Spleen (tissue), 11 donors: ENCODE measurements at regions not wholly inside any gene's neighbourhood (a gene's known extent, or its start where the extent isn't known, plus 50 kb on each side); places are given as distances from the start of the nearest gene placed in this dataset.
"Not testable (repeated sequence)": the region's sequence is repeated elsewhere in the genome, so short reads cannot be mapped to it uniquely, and the experiment has no call there.

Source experiments
- DNase-seq: peaks from one replicate; pipeline ENCODE4 v3.0.0-alpha.2; 2020
- H3K27ac ChIP-seq, 8 donors: fragments of 200-600 bp; sonication (generic) in 7 of 8; 1 replicate in 4 of 8; 2 replicates in 4 of 8; pipeline versions ENCODE4 v1.5.0 to v1.8.0; 2016 to 2021; ENCODE audit warnings: inconsistent platforms in 4 of 8, mild to moderate bottlenecking in 4 of 8, moderate library complexity in 1 of 8
- H3K27me3 ChIP-seq, 7 donors: fragments of 200-600 bp; sonication (generic) in 6 of 7; replicated peaks in 1 of 7; 1 replicate in 4 of 7; 2 replicates in 3 of 7; pipeline versions ENCODE4 v1.5.0 to v1.8.0; 2016 to 2021; ENCODE audit warnings: inconsistent platforms in 3 of 7, mild to moderate bottlenecking in 1 of 7
- H3K36me3 ChIP-seq, 6 donors: fragments of 200-600 bp; sonication (generic) in 5 of 6; 1 replicate in 4 of 6; 2 replicates in 2 of 6; pipeline versions ENCODE4 v1.5.0 to v1.8.0; 2016 to 2021; ENCODE audit warnings: inconsistent platforms in 2 of 6
- H3K4me1 ChIP-seq, 6 donors: fragments of 200-600 bp; sonication (generic) in 5 of 6; 1 replicate in 3 of 6; 2 replicates in 3 of 6; pipeline versions ENCODE4 v1.5.0 to v1.8.0; 2016 to 2021; ENCODE audit warnings: inconsistent platforms in 3 of 6
- H3K4me3 ChIP-seq, 8 donors: fragments of 200-600 bp; sonication (generic) in 7 of 8; 1 replicate in 4 of 8; 2 replicates in 4 of 8; pipeline versions ENCODE4 v1.5.0 to v1.8.0; 2016 to 2021; ENCODE audit warnings: inconsistent platforms in 4 of 8, mild to moderate bottlenecking in 4 of 8, moderate library complexity in 2 of 8
- H3K9me3 ChIP-seq, 8 donors: fragments of 200-600 bp; sonication (generic) in 7 of 8; 1 replicate in 4 of 8; 2 replicates in 4 of 8; pipeline versions ENCODE4 v1.5.0 to v1.8.0; 2016 to 2021; ENCODE audit warnings: inconsistent platforms in 4 of 8
- POLR2A ChIP-seq, 3 donors: fragments of 450-650 bp; IDR thresholded peaks; one replicate each; pipeline ENCODE4 v1.5.1; 2017; ENCODE audit warnings: antibody characterized with exemption in 3 of 3, mild to moderate bottlenecking in 1 of 3
- POLR2AphosphoS5 ChIP-seq, 3 donors: sonication (generic); formaldehyde crosslinking; IDR thresholded peaks; one replicate each; pipeline ENCODE4 v1.5.1; 2017; ENCODE audit warnings: antibody characterized with exemption in 3 of 3
- WGBS, 5 donors: extraction: QIAGEN DNeasy Blood & Tissue Kit in 3 of 5; methylation state at CpG; one replicate each; pipeline versions ENCODE4 v1.1.5 to v1.1.7; 2013 to 2018; 5-methylcytosine and 5-hydroxymethylcytosine counted together
- intact Hi-C: fragments of 100-400 bp; cut with DNase I; formaldehyde crosslinking; loops from one replicate; pipeline ENCODE4 v1.15.0; 2023; ENCODE audit warnings: low total_unique reads
- TF ChIP-seq, protein P1 (sequence below), 11 experiments: fragments of 200-600 bp in 7 of 11; fragments of 450-650 bp in 4 of 11; sonication (generic) in 4 of 11; IDR thresholded peaks in 8 of 11; conservative IDR thresholded peaks in 3 of 11; 1 replicate in 7 of 11; 2 replicates in 4 of 11; pipeline versions ENCODE4 v1.4.0 to v1.8.0; 2016 to 2021; ENCODE audit warnings: antibody characterized with exemption in 11 of 11, inconsistent platforms in 4 of 11, mild to moderate bottlenecking in 1 of 11
- donor health status: healthy with polysubstance abuse.
- donor health status: DM: no; HTN: no; CAD: no; lungs with moderate emphysema.
- donor health status: DM: no; HTN: no; CAD: no.
- donor health status: Bipolar disorder and iron deficiency.
- donor health status: healthy.
- donor health status: DM: no; HTN: no; CAD: no.
- donor health status: DM: yes; HTN: yes; CAD: no.

GRCh38 chr6:80959034-80959433 lies 793.4 kb downstream of the TENT5A start:
- Histone ChIP-seq H3K4me3 (no peak overlapping the region), H3K36me3 (no peaks in the 10 kb centered on the region), H3K27ac (no peak overlapping the region), H3K9me3 (no peaks in the 10 kb centered on the region), H3K27me3 (no peaks in the 10 kb centered on the region), H3K4me1 (no peaks in the 10 kb centered on the region)
- WGBS, 5 donors, result 42 to 64% (median 60%) methylated on average over 1 of the region's 1 CpG
- DNase-seq, result no peak
- TF ChIP-seq, protein P1, sequence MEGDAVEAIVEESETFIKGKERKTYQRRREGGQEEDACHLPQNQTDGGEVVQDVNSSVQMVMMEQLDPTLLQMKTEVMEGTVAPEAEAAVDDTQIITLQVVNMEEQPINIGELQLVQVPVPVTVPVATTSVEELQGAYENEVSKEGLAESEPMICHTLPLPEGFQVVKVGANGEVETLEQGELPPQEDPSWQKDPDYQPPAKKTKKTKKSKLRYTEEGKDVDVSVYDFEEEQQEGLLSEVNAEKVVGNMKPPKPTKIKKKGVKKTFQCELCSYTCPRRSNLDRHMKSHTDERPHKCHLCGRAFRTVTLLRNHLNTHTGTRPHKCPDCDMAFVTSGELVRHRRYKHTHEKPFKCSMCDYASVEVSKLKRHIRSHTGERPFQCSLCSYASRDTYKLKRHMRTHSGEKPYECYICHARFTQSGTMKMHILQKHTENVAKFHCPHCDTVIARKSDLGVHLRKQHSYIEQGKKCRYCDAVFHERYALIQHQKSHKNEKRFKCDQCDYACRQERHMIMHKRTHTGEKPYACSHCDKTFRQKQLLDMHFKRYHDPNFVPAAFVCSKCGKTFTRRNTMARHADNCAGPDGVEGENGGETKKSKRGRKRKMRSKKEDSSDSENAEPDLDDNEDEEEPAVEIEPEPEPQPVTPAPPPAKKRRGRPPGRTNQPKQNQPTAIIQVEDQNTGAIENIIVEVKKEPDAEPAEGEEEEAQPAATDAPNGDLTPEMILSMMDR (IDR thresholded peaks at IDR 0.05 in 8 of 11, conservative IDR thresholded peaks at IDR 0.05 in 3 of 11), result no peak
- TF ChIP-seq POLR2A (IDR thresholded peaks at IDR 0.05) (no peak), POLR2AphosphoS5 (IDR thresholded peaks at IDR 0.05) (no peak)
- intact Hi-C loops, result no loop called here

DNA sequence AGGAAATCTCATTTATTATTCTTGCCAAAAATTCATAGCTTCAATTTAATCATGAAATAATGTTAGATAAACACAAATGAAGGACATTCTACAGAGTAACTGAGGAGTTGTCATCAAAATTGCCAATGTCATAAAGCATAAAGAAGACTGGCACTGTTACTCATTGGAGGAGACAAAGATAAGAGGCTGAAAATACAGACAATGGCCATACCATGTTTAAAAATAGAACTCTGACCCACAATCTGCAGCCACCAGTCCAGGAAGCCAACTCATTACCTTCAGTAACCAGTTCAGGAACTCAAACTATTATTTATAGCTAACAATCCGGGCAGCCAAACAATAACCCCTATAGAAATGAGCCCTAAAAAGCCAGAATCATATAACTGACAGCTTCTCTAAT lies 795.6 kb downstream of the TENT5A start:
- no peaks in the 10 kb centered on the region for H3K9me3 ChIP-seq
- intact Hi-C loops, result no loop called here
- no peaks in the 10 kb centered on the region for H3K36me3 ChIP-seq
- TF ChIP-seq POLR2A (IDR thresholded peaks at IDR 0.05) (no peak), POLR2AphosphoS5 (IDR thresholded peaks at IDR 0.05) (no peak)
- TF ChIP-seq, protein P1 (IDR thresholded peaks at IDR 0.05 in 8 of 11, conservative IDR thresholded peaks at IDR 0.05 in 3 of 11), result no peak
- H3K27ac ChIP-seq, result no peak overlapping the region
- no peak for DNase-seq
- no peaks in the 10 kb centered on the region for H3K4me1 ChIP-seq
- no peak overlapping the region for H3K4me3 ChIP-seq
- no peaks in the 10 kb centered on the region for H3K27me3 ChIP-seq
- WGBS, 5 donors, result 17 to 43% (median 31%) methylated on average over 1 of the region's 1 CpG

- DNase-seq, intact Hi-C loops, H3K27ac ChIP-seq, H3K4me3 ChIP-seq, H3K27me3 ChIP-seq, H3K4me1 ChIP-seq, H3K36me3 ChIP-seq, H3K9me3 ChIP-seq: not testable (repeated sequence)
- 52 to 70% (median 60%) methylated on average over 2 of the region's 2 CpGs for WGBS, 5 donors
Measured at GRCh38 chr6:80952479-80952878, 800.0 kb downstream of the TENT5A start.

DNA sequence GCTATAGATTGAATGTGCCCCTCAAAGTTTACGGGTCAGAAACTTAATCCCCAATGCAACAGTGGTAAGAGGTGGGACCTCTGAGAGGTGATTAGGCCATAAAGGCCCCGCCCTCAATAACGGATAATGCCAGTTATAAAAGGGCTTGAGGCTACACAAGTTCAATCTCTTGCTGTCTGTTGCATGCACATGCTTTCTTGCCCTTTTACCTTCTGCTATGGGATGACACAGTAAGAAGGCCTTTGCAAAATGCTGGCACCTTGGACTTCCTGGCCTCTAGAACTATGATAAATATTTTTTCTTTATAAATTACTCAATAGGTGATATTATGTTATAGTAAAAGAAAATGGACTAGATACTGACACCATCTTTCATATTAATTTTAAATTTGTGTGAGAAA lies 806.1 kb downstream of the TENT5A start:
- TF ChIP-seq POLR2A (IDR thresholded peaks at IDR 0.05), result no peak
- TF ChIP-seq, protein P1 (IDR thresholded peaks at IDR 0.05 in 8 of 11, conservative IDR thresholded peaks at IDR 0.05 in 3 of 11), result no peak
- TF ChIP-seq POLR2AphosphoS5 (IDR thresholded peaks at IDR 0.05), result no peak
- no peaks in the 10 kb centered on the region for H3K27me3 ChIP-seq
- no peaks in the 10 kb centered on the region for H3K36me3 ChIP-seq
- no peak overlapping the region for H3K4me3 ChIP-seq
- no peaks in the 10 kb centered on the region for H3K9me3 ChIP-seq
- intact Hi-C loops, result no loop called here
- no peaks in the 10 kb centered on the region for H3K4me1 ChIP-seq
- H3K27ac ChIP-seq, result no peak overlapping the region
- DNase-seq, result no peak
- WGBS, 5 donors, result 60 to 92% (median 74%) methylated on average over 3 of the region's 3 CpGs

- Histone ChIP-seq H3K36me3 (no peaks in the 10 kb centered on the region), H3K4me1 (no peaks in the 10 kb centered on the region), H3K4me3 (no peak overlapping the region), H3K9me3 (peaks cover 0 to 4% (median 0%) of the 10 kb centered on the region in 8 donors), H3K27me3 (no peaks in the 10 kb centered on the region), H3K27ac (no peak overlapping the region)
- WGBS, 5 donors, result 84 to 100% (median 93%) methylated on average over 1 of the region's 1 CpG
- no peak for DNase-seq
- intact Hi-C loops, result no loop called here
- TF ChIP-seq POLR2A (IDR thresholded peaks at IDR 0.05) (no peak), POLR2AphosphoS5 (IDR thresholded peaks at IDR 0.05) (no peak)
- TF ChIP-seq, protein P1 (IDR thresholded peaks at IDR 0.05 in 8 of 11, conservative IDR thresholded peaks at IDR 0.05 in 3 of 11), result no peak
Measured at GRCh38 chr6:80942911-80943310, 809.6 kb downstream of the TENT5A start.
